LNCaP clone FGC (cell line): ENCODE measurements at regions not wholly inside any gene's neighbourhood (a gene's known extent, or its start where the extent isn't known, plus 50 kb on each side); places are given as distances from the start of the nearest gene placed in this dataset.

Experiments
- DNase-seq: peaks from one replicate; pipeline ENCODE4 v3.0.0-alpha.2; 2011; ENCODE audit warnings: low read depth
- H3K4me3 ChIP-seq: 2 replicates; pipeline ENCODE4 v1.5.1; 2011; ENCODE audit warnings: mild to moderate bottlenecking, low read depth, low read length, control low read depth
- TF ChIP-seq, protein P1 (sequence below): IDR thresholded peaks from 2 replicates; pipeline ENCODE4 v1.5.1; 2012; ENCODE audit warnings: mild to moderate bottlenecking; ENCODE audit not compliant: control insufficient read depth, insufficient read depth; ENCODE audit errors: extremely low read depth

DNA sequence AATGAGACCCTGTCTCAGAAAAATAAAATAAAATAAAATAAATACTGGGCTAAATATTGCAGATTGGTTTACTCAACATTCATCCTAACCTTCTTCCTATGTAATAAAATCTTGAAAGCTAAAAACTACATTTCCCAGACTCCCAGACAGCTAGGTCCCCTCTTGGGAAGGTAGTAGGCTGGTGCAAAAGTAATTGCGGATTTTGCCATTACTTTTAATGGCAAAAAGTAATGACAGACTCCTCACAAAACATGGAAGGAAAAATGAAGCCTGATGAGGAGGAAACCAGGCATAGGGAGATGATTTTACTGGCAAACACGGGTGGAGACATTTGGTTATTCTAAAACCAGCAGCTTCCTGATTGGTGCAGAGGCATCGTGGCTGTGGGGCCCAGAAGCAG lies 70.6 kb upstream of the E2F3 start:
- TF ChIP-seq, protein P1, sequence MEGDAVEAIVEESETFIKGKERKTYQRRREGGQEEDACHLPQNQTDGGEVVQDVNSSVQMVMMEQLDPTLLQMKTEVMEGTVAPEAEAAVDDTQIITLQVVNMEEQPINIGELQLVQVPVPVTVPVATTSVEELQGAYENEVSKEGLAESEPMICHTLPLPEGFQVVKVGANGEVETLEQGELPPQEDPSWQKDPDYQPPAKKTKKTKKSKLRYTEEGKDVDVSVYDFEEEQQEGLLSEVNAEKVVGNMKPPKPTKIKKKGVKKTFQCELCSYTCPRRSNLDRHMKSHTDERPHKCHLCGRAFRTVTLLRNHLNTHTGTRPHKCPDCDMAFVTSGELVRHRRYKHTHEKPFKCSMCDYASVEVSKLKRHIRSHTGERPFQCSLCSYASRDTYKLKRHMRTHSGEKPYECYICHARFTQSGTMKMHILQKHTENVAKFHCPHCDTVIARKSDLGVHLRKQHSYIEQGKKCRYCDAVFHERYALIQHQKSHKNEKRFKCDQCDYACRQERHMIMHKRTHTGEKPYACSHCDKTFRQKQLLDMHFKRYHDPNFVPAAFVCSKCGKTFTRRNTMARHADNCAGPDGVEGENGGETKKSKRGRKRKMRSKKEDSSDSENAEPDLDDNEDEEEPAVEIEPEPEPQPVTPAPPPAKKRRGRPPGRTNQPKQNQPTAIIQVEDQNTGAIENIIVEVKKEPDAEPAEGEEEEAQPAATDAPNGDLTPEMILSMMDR = no peak
- H3K4me3 ChIP-seq = no peak overlapping the region
- no peak for DNase-seq

DNA sequence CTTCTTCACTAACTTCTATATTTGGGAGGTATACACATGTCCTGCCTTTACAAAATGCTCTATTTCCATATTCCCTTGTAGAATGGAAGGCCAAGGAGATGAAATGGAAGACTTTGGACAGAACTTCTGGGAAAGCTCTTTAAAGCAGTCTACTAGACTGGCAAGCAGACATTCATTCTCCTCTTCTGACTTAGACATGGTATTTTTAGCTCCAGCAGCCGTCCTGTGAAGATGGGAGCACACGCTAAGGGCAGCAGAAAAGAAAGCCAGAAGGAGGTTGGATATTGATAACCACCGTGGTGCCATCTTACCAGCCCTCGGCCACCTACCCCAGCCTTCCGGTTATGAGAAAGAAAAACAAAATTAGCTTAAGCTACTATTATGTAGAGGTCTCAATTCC lies 70.1 kb upstream of the E2F3 start:
- no peak for DNase-seq
- TF ChIP-seq, protein P1 = no peak
- H3K4me3 ChIP-seq = no peak overlapping the region

DNA sequence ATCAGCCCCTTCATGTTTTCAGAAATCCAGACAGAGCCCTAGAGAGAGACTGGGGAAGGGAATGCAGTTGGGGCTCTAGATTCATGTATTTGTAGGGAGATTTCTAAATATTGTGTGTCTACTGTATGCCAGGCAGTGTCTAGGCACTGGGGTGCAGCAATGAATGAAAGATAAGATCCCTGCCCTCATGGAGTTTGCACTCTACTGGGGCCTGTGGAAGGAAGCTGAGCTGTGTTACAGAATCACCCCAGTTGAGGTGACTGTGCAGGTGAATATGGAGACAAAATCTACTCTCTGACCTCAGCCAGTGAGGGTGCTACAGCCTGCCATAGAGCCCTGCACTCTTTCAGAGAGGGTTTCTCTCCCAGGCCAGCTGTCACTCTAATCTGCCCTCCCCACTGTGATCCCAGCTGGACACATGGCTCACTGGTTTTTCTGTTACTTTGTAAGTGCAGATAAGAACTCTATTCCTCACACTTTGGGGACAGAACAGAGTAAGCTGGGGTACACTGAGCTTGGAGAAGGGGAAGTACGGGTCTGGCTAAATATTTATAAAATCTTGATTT lies 69.2 kb upstream of the E2F3 start:
- no peak for DNase-seq
- H3K4me3 ChIP-seq = no peak overlapping the region
- TF ChIP-seq, protein P1 = no peak

DNA sequence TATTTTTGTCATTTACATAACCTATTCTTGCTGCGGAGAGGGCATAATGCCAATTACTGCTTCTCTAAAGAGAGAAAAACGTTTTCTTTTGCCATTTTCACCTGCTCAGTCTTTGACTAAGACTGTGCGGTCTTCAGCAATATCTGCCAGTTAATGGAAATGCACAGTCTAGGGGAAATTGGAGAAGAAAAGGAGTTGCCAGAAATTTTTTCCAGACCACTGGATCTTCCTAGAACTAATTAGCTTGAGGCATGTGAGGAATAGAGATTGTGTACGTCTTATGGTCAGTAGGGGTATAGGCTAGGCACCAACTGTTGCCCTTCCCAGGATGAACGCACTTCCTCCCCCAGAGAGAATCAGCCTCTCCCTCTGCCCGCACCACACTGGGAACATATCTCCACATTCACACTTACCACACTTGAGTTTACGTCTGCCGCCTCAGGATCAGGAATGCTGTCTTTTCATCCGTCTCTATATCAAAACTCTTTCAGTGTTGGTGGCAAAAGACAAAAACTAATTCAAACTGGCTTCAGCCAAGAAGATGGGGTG lies 67.9 kb upstream of the E2F3 start:
- TF ChIP-seq, protein P1 = no peak
- no peak overlapping the region for H3K4me3 ChIP-seq
- no peak for DNase-seq

DNA sequence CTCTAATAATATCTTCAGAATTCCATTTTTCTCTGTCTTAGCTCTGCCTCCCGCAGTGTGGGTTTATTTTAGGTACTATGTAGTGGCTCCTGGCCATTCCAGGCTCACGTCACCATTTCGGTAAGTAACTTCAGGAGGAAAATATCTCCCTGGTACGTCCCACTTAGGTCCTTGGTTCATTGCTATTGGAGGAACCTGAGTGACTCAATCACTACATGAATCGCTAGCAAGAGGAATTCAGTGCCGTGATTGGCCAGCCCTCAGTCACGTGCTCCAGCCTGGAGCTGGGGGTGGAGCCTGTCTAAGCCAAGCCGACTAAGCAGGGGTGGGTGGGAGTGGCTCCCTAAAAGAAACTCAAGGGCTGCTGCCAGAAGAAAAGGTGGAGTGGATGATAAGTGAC lies 67.3 kb upstream of the E2F3 start:
- TF ChIP-seq, protein P1 = no peak
- no peak for DNase-seq
- no peak overlapping the region for H3K4me3 ChIP-seq

DNA sequence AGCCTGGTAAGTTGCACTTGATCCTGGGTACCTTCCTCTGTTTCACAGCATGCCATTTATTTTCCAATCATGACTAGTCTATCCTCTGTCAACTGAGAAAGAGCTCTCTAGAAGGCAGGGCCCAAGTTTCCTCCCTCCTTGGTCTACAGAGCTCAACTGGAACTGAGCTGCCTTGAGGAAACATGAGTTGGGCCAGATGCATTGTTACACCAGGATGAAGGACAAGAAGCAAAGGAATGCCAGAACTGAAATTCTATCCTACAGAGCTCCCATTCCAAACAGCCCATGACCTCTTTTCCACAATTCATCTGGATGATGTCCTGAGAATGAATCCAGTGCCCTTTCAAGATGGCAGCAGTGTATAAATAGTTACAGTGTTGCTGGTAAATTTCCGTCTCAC lies 66.7 kb upstream of the E2F3 start:
- DNase-seq = no peak
- TF ChIP-seq, protein P1 = no peak
- H3K4me3 ChIP-seq = no peak overlapping the region

DNA sequence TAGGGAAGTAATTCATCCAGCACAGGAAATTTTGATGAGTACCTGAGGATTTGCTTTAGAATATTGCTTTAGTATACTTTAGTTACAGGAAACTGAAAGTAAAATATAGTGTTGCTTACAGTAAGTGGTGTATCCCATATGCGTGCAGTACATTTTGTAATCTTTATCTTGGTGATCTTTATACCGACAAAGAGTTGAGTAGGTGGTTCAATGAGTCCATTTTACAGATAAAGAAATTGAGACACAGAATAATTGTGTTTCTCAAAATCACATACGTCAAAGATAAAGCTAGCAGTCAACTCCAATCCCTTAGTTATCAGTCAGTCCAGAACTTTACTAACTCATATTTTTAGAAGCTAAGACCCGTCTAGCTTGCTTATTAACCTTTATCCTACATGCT lies 65.8 kb upstream of the E2F3 start:
- H3K4me3 ChIP-seq = no peak overlapping the region
- TF ChIP-seq, protein P1 = no peak
- no peak for DNase-seq
